GM10266 (cell line): ENCODE measurements at regions not wholly inside any gene's neighbourhood (a gene's known extent, or its start where the extent isn't known, plus 50 kb on each side); places are given as distances from the start of the nearest gene placed in this dataset.

Experiments used
- DNase-seq: peaks from one replicate; pipeline ENCODE4 v3.0.0; 2012; ENCODE audit errors: extremely low spot score
- CTCF ChIP-seq: IDR thresholded peaks from 2 replicates; pipeline ENCODE4 v1.5.1; 2012; ENCODE audit warnings: mild to moderate bottlenecking, low read depth; ENCODE audit not compliant: control insufficient read depth, insufficient read depth; ENCODE audit errors: missing control alignments

GRCh38 chr3:19799115-19799514, 134.9 kb downstream of the EFHB start:
- DNase-seq: no peak
- TF ChIP-seq CTCF: no peak

- no peak for DNase-seq
- TF ChIP-seq CTCF: no peak
Observed at GRCh38 chr3:19798324-19798723, 135.7 kb downstream of the EFHB start.

- TF ChIP-seq CTCF: no peak
- DNase-seq: no peak
Observed at GRCh38 chr3:19792388-19792787, 141.6 kb downstream of the EFHB start.

- DNase-seq: no peak
Observed at GRCh38 chr3:19775765-19776164, 158.3 kb downstream of the EFHB start.

GRCh38 chr3:19769694-19770093, 164.3 kb downstream of the EFHB start:
- no peak for DNase-seq
- TF ChIP-seq CTCF: no peak

More at GRCh38 chr3:19775765-19776164, 158.3 kb downstream of the EFHB start:
- TF ChIP-seq CTCF: no peak

- DNase-seq: no peak
- no peak for TF ChIP-seq CTCF
Observed at GRCh38 chr3:19765954-19766353, 168.1 kb downstream of the EFHB start.

GRCh38 chr3:19757773-19758172, 176.2 kb downstream of the EFHB start:
- TF ChIP-seq CTCF: no peak
- DNase-seq: no peak
